GM12878 (cell line): ENCODE measurements at regions not wholly inside any gene's neighbourhood (a gene's known extent, or its start where the extent isn't known, plus 50 kb on each side); places are given as distances from the start of the nearest gene placed in this dataset.

Source experiments
- BCLAF1 ChIP-seq: fragments of 450-650 bp; IDR thresholded peaks from 2 replicates; pipeline ENCODE4 v1.6.1; 2017; ENCODE audit warnings: antibody characterized with exemption, mild to moderate bottlenecking, moderate library complexity
- BHLHE40 ChIP-seq, 2 experiments: fragments of 450-650 bp in 1 of 2; IDR thresholded peaks; 2 replicates each; pipeline ENCODE4 v1.6.1; 2011 to 2017; ENCODE audit warnings: low read depth in 2 of 2, borderline replicate concordance in 1 of 2, improper control_type of control experiment in 1 of 2, low read length in 1 of 2, mild to moderate bottlenecking in 1 of 2
- CEBPZ ChIP-seq: fragments of 150-350 bp; IDR thresholded peaks from 2 replicates; pipeline ENCODE4 v1.6.1; 2016; ENCODE audit warnings: low read depth, low read length
- CUX1 ChIP-seq: IDR thresholded peaks from 2 replicates; pipeline ENCODE4 v1.6.1; 2012; ENCODE audit warnings: improper control_type of control experiment, low read depth, low read length; ENCODE audit not compliant: insufficient replicate concordance
- HDAC6 ChIP-seq: fragments of 200-600 bp; sonication (generic); IDR thresholded peaks from one replicate; pipeline ENCODE4 v1.8.0; 2017; ENCODE audit warnings: antibody characterized with exemption; ENCODE audit not compliant: unreplicated experiment
- JUND ChIP-seq: IDR thresholded peaks from 2 replicates; pipeline ENCODE4 v1.6.1; 2012; ENCODE audit warnings: low read depth, mild to moderate bottlenecking, low read length, improper control_type of control experiment, moderate library complexity
- KLF5 ChIP-seq: fragments of 450-650 bp; IDR thresholded peaks from 2 replicates; pipeline ENCODE4 v1.6.1; 2014; ENCODE audit warnings: mild to moderate bottlenecking; ENCODE audit not compliant: partially characterized antibody
- POLR2AphosphoS2 ChIP-seq: IDR thresholded peaks from 2 replicates; pipeline ENCODE4 v1.6.1; 2011; ENCODE audit warnings: low read depth, mild to moderate bottlenecking, low read length, improper control_type of control experiment, moderate library complexity
- RAD21 ChIP-seq: IDR thresholded peaks from 2 replicates; pipeline ENCODE4 v1.6.1; 2011; ENCODE audit warnings: mild to moderate bottlenecking, low read depth, low read length, moderate library complexity; ENCODE audit not compliant: insufficient read depth
- STAT3 ChIP-seq: IDR thresholded peaks from 2 replicates; pipeline ENCODE4 v1.6.1; 2011; ENCODE audit warnings: low read depth, low read length, improper control_type of control experiment
- YBX1 ChIP-seq: fragments of 450-650 bp; IDR thresholded peaks from 2 replicates; pipeline ENCODE4 v1.6.1; 2016; ENCODE audit warnings: antibody characterized with exemption

GRCh38 chr5:121692158-121692557, 159.5 kb upstream of the FTMT start (continued):
- TF ChIP-seq CUX1 = no peak
- no peak for TF ChIP-seq BCLAF1
- TF ChIP-seq BHLHE40 (IDR thresholded peaks at IDR 0.05; ENCODE audit: borderline replicate concordance in 1 of 2, low read depth in 2 of 2, low read length in 1 of 2) = no peak
- TF ChIP-seq POLR2AphosphoS2 = no peak
- TF ChIP-seq CEBPZ = no peak
- TF ChIP-seq KLF5 = no peak
- TF ChIP-seq JUND = no peak
- TF ChIP-seq STAT3 = no peak
- no peak for TF ChIP-seq HDAC6
- no peak for TF ChIP-seq RAD21
- no peak for TF ChIP-seq YBX1
